GM06990 (cell line): ENCODE measurements at regions not wholly inside any gene's neighbourhood (a gene's known extent, or its start where the extent isn't known, plus 50 kb on each side); places are given as distances from the start of the nearest gene placed in this dataset.

Source experiments
- DNase-seq: peaks from one replicate; pipeline ENCODE4 v3.0.0-alpha.2; 2011; ENCODE audit not compliant: insufficient read length; ENCODE audit errors: extremely low read depth
- H3K27me3 ChIP-seq: replicated peaks from 2 replicates; pipeline ENCODE4 v1.6.0; 2011; ENCODE audit warnings: low read length; ENCODE audit not compliant: control insufficient read depth, insufficient read depth
- H3K36me3 ChIP-seq: 2 replicates; pipeline ENCODE4 v1.5.1; 2011; ENCODE audit warnings: low read length; ENCODE audit not compliant: control insufficient read depth, insufficient read depth
- H3K4me3 ChIP-seq: replicated peaks from 2 replicates; pipeline ENCODE4 v1.5.1; 2011; ENCODE audit warnings: low read depth, mild to moderate bottlenecking, control low read depth, low read length
- CTCF ChIP-seq: IDR thresholded peaks from 2 replicates; pipeline ENCODE4 v1.5.1; 2011; ENCODE audit warnings: low read length, control low read depth, mild to moderate bottlenecking, inconsistent platforms; ENCODE audit not compliant: insufficient read depth, poor library complexity, severe bottlenecking

DNA sequence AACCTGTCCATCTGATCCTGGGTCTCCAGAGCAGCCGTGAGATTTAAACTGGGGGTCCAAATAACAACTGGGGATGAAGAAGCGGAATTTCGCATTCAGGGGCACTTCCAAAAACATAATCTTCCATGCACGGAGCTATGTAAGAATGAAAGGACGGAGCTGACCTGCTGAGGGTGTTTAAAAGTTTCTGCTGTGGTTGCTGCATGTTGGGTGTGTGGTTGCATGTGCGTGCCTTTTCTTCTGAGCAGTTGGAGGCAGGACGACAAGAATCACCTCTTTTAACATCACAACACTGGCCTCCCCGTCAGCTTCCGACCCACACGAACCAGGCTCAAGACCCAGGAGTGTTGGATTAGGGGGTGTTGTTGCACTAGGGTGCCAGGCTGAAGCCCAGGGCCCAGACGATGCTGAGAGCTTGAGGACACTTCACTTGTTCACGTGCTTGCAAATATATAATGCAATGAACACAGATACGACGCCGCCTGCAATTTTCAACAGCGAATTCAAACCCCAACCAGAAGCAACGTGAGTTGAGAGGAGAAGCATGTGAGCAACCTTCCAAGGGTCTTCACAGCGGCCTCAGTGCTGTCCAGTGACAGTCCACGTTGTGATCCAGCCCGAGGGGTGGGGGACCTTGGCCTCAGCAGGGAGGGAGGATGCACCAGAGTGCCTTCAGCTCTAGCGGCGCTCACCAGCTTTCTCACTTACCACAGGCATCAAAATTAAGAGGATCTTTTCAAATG lies 76.0 kb upstream of the SALL3 start:
- Histone ChIP-seq H3K36me3 (no peaks in the 10 kb centered on the region), H3K4me3 (no peak overlapping the region), H3K27me3 (no peaks in the 10 kb centered on the region)
- no peak for TF ChIP-seq CTCF
- no peak for DNase-seq

DNA sequence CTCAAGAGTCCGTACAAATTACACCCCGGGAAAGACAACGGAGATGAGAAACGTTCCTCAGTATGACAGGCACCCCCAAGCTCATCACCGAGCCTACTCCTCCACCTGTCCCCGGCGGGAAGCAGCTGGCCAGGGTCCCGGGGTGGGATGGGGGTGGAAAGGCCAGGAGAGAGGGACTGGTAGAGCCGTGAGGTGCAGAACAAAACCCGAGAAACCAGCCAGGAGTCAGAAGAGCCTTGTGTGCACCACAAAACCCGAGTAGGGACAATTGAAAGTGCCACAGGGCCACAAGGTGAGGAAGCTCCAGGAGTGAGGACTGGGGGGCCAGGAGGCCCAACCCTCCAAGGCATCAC lies 75.5 kb upstream of the SALL3 start:
- no peak for TF ChIP-seq CTCF
- Histone ChIP-seq H3K27me3 (no peaks in the 10 kb centered on the region), H3K4me3 (no peak overlapping the region), H3K36me3 (no peaks in the 10 kb centered on the region)
- DNase-seq: no peak

GRCh38 chr18:78905334-78905733 lies 74.3 kb upstream of the SALL3 start:
- Histone ChIP-seq H3K36me3 (no peaks in the 10 kb centered on the region), H3K27me3 (no peaks in the 10 kb centered on the region), H3K4me3 (no peak overlapping the region)
- no peak for DNase-seq
- no peak for TF ChIP-seq CTCF

DNA sequence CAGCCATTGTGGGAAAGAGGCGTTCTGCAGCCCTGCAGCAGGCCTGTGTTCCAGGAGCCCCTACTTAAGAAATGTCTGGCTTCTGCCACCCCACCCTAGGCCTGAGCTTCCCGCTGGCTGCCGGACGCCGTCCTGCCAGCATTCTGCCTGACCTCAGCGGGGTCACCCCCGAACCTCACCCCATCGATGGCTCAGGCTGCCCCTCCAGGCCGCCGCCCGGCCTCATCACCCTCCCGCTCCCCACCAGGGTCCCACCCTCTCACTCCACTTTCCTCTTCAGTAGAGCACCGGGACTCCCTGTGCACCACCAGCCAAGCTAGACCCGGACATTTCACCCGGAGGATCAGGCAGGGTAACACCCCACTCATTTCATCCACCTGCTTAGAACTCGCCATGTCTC lies 73.6 kb upstream of the SALL3 start:
- Histone ChIP-seq H3K27me3 (no peaks in the 10 kb centered on the region), H3K4me3 (no peak overlapping the region), H3K36me3 (no peaks in the 10 kb centered on the region)
- DNase-seq: no peak
- TF ChIP-seq CTCF: no peak

DNA sequence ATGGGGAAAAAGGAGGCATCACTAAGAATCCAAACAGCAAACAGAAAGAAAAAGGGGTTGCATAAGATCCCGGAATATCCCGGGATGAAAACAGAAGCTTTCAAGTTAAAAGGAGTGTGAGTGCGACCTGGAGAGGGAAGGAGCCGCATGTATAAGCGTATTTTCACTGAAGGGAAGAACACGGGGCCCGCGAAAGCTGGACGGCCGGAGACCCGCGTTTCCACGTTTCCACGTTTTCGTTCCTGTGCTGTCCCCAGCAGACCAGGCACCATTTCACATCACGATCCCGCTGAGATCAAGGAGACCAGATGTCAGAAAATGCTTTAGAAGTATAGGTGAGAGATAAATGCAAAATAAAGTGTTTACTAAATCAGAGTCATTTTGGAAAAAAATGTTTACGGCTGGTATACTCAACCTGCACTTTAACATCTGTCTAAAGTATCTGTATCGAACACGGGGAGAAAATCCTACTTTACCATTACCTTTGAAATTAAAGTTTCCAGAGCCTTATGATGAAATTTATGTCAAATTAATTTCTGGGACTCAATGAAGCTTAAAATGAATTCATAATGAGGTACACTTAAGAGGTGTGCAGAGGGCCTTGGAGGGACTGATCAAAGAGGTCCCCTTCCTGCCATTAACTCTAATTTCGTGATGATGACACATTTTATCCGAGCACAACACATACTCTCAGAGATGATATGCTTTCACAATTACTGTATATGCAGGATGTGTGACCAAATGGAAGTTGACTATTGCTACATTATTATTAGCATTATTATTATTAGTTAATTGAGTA lies 71.0 kb upstream of the SALL3 start:
- TF ChIP-seq CTCF: no peak

More for the DNA sequence above, 71.0 kb upstream of the SALL3 start:
- Histone ChIP-seq H3K36me3 (no peaks in the 10 kb centered on the region), H3K27me3 (no peaks in the 10 kb centered on the region), H3K4me3 (no peak overlapping the region)
- DNase-seq: no peak
